ENCODE measurements at regions not wholly inside any gene's neighbourhood (a gene's known extent, or its start where the extent isn't known, plus 50 kb on each side); places are given as distances from the start of the nearest gene placed in this dataset.

DNA sequence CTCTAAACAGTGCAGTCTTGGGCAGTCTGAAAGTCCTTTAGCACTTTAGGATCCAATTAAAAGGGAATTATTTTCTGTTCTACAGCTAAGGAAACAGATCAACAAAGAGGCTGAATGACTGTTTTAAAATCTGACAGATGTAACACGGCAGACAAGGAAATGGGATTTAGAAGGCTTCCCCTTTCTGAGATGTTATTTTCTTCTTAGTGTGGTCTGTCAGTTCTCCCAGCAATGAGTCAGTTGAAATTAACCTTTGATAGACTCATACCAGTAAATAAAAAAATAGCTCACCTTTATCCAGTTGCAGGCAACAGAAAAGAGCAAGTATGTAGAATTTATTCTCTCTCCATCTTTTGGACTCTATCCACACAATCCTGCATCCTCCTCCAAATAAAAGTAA lies 98.1 kb downstream of the NEDD1 start:
- Histone ChIP-seq H3K27me3 (no peaks in the 10 kb centered on the region), H3K36me3 (no peaks in the 10 kb centered on the region), H3K9me3 (no peaks in the 10 kb centered on the region), H3K4me3 (no peak overlapping the region)
- DNase-seq = no peak

DNA sequence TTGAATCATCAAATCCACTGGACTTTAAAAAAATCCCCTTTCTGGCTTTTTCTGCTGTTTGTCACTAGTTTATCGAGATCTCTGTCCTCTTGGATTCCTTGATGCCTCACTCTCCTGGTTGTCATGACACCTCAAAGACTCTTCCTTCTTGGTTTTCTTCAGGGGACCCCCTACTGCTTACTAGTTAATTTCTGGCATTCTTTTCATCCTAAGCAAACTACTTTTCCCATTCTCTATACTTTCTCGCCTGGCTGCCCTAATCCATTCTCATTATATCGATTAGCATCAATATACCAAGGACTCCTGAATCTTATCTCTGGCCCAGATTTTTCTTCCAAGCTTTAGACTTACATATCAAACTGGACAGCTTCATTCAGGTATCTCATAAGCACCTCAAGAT lies 98.6 kb downstream of the NEDD1 start:
- DNase-seq = no peak
- Histone ChIP-seq H3K9me3 (no peaks in the 10 kb centered on the region), H3K4me3 (no peak overlapping the region), H3K36me3 (no peaks in the 10 kb centered on the region), H3K27me3 (no peaks in the 10 kb centered on the region)

DNA sequence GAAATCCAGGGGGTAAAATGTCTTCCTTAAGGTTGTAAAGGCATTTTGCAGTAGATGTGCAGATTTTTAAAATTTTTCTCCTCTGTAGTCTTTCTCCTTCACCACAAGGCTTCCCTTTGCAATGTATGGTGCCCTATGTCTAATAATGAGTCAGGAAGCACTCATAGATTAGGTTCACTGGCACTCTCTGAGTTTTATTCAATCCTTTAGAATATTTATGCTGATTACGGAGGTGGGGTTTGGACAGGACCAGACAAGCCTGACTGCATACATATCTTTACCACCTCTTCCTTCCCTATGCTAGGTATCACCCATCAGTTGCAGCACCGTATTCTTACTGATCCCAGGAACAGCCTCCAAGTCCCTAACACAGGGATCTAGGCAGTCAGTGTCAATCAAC lies 99.5 kb downstream of the NEDD1 start:
- no peaks in the 10 kb centered on the region for H3K36me3 ChIP-seq
- no peak overlapping the region for H3K4me3 ChIP-seq
- H3K9me3 ChIP-seq = no peaks in the 10 kb centered on the region
- H3K27me3 ChIP-seq = no peaks in the 10 kb centered on the region
- DNase-seq = no peak

DNA sequence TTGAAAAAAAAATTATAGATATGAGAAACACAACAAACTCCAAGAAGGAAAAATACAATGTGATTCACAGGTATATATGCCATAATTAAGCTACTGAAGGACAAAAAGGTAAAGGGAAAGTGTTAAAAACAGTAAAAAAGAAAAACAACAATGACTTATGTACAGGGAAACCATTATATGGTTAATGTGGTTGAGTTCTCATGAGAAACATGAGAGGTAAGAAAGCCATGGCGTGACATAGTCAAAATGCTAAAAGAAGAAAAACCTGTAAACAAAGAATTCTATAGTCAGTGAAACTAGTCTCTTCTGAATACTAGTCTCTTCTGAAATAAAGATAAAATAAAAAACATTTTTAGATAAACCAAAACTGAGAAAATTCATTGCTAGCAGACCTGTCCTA lies 109.1 kb downstream of the NEDD1 start:
- Histone ChIP-seq H3K4me3 (no peak overlapping the region), H3K9me3 (no peaks in the 10 kb centered on the region; the same call in 1 of the 2 replicates), H3K27me3 (peaks cover 5% of the 10 kb centered on the region; the same call in 1 of the 2 replicates), H3K36me3 (no peaks in the 10 kb centered on the region)
- DNase-seq = no peak

DNA sequence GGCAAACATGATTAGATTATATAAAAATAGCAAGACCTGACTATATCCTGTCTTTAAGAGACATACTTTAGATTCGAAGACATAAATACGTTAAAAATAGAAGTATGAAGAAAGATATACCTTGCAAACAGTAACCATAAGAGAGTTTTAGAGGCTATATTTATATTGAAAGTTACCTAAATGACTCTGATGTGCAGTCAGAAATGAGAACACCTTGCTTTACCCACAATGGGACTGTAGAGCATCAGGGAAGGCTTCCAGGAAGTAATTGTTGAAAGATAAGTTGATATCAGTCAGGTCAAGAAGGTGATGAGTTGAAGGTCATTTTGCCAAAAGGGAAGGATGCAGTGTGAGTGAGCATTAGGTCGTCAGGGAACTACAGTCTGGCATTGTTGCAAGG lies 110.2 kb downstream of the NEDD1 start:
- Histone ChIP-seq H3K4me3 (no peak overlapping the region), H3K36me3 (no peaks in the 10 kb centered on the region), H3K9me3 (no peaks in the 10 kb centered on the region; the same call in 1 of the 2 replicates), H3K27me3 (peaks cover 6% of the 10 kb centered on the region; the same call in 1 of the 2 replicates)
- no peak for DNase-seq

DNA sequence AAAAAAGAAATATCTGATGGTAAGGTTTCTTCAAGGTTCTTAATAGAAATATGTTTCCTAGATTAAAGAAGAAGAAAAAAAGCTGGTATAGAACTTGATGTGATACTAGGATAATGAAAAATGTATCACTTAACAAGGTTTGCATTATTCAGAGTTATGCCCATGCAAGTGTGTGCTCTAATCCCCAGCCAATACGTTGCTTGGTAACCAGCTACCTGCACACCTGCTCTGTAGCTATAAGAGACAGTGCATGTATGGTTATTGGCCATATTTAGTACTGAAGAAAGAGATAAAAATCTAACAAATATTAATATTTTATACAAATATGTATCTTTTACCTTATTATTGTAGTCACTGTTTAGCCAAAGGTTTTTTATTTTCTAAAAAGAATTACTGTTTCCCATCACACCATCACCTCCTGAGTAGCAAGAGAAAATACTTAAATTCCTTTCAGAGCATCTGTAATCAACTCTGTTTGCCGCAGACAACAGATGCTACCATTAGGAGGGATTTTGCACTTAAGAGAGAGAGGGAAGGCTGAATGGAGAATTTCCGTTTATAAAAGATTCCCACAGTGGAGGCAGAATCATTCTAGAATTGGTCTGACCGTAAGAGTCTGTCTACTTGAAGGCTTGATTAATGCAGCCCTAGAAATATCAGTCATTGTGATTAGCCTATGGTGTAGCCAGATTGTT lies 115.6 kb downstream of the NEDD1 start:
- Histone ChIP-seq H3K9me3 (no peaks in the 10 kb centered on the region), H3K27me3 (peaks cover 6% of the 10 kb centered on the region; the same call in 1 of the 2 replicates), H3K36me3 (no peaks in the 10 kb centered on the region), H3K4me3 (no peak overlapping the region)
- no peak for DNase-seq

DNA sequence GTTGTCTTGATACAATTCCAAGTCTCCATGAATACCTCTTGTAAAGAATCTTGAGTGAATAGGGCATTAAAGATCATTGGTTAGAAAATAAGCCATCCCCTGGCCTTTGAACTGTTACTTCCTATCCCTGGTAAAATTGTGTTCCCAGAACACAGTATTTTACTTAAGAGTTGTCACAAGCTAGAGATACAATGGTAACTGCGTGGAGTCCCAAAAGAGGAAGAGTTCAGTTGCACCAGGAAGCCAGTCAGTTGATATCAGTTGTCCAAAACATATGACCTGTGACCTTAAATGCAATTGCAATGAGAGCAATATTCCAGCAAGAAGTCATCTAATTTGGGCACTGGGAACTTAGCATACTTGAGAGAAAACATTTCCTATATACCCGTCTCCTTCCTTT lies 117.3 kb downstream of the NEDD1 start:
- Histone ChIP-seq H3K36me3 (no peaks in the 10 kb centered on the region), H3K27me3 (peaks cover 6% of the 10 kb centered on the region; the same call in 1 of the 2 replicates), H3K4me3 (no peak overlapping the region), H3K9me3 (no peaks in the 10 kb centered on the region)
- no peak for DNase-seq

DNA sequence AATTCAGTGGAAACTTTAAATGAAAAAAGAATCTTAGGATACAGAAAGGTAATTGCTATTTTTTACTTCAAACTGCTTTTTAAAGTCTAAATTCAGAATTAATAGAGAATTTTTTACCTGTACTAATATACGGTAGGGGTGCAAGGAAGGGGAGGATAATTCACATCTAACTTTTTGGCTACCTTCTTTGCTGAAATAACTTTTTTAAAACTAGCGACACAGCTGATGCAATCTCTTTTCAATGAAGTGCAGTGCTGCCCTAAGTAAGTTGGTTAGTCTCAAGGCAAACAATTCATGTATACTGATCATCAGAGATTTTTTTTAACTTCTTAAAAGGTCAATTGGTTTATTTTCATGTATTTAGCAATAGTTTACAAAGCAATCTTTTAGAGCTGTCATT lies 119.8 kb downstream of the NEDD1 start:
- H3K27me3 ChIP-seq = no peaks in the 10 kb centered on the region
- H3K9me3 ChIP-seq = no peaks in the 10 kb centered on the region
- H3K4me3 ChIP-seq = no peak overlapping the region
- no peak for DNase-seq
- no peaks in the 10 kb centered on the region for H3K36me3 ChIP-seq

DNA sequence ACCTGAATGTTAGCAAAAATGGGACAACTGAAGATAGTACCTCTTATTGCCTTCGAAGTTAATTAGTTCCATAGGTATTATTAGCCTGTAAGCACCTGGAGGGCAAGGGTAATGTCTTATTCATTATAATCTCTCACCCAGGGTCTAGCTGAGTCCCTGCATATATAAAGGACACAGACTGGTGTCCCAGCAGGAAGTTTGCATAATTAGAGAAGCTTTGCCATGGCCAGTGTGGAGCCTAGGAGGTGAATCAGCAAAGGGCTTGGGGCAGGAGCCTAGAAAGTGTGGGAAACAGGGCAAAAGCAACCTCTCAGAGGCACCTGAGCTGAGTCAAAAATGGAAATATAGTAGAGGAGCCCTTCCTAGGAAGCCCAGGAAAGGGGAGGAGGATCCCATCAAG lies 120.4 kb downstream of the NEDD1 start:
- no peak for DNase-seq
- H3K27me3 ChIP-seq = no peaks in the 10 kb centered on the region

DNA sequence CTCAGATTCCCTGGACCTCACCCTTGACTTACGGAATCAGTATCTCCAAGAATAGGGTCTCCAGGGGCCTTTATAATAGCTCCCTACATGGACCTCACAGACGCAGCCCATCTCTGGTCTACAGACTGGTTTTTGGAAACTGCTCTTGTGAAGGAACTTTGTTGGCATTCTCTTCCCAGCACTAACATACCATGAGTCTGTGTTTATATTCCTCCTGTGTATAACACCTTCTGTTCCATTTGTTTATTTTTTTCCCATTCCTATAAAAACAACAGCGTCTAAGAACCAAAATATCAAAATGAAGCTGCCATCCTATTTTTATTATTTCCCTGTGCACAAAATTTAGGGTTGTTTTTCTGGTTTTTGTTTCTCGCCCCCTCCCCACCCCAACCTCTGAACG lies 131.1 kb downstream of the NEDD1 start:
- no peak for DNase-seq
- H3K4me3 ChIP-seq = no peak overlapping the region
- H3K27me3 ChIP-seq = no peaks in the 10 kb centered on the region
- no peaks in the 10 kb centered on the region for H3K9me3 ChIP-seq
- no peaks in the 10 kb centered on the region for H3K36me3 ChIP-seq

More for the DNA sequence above, 120.4 kb downstream of the NEDD1 start:
- H3K36me3 ChIP-seq = no peaks in the 10 kb centered on the region
- no peaks in the 10 kb centered on the region for H3K9me3 ChIP-seq
- H3K4me3 ChIP-seq = no peak overlapping the region

DNA sequence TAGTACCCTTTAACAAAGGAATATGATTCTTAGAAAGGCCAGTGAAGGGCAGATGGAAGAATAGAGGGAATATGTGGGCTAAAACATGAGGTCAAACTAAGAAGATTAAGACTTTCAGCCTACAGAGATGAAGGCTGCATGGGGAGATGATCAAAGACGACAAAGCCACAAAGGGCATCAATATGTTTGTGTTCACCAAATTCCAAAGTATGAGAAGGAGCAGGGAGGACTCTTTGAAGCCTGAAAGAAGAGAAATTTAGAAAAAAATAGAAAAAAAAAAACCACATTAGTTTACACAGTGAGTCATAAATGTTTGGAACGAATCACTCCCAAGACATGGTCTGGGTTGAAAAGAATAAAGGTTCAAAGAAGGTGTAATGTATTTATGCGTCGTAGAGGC lies 131.8 kb downstream of the NEDD1 start:
- Histone ChIP-seq H3K27me3 (no peaks in the 10 kb centered on the region), H3K4me3 (no peak overlapping the region), H3K9me3 (no peaks in the 10 kb centered on the region), H3K36me3 (no peaks in the 10 kb centered on the region)
- DNase-seq = no peak

DNA sequence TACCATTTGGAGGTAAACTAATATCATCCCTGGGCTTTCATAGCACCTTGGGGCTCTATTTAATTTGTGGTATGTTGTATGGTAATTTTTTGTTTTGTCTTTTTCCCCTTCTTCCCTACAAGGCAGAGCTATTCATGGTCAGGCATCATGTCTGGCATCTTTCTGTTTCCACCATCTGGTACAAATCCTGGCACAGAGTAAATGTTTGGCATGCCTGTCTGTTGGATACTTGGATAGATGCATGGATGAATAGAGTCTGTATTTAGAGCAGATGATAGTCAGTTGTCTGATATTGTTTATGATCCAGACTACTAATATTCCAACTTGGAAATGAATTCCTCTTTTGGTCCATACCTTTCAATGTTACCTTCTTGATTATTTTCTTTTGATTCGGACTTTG lies 139.8 kb downstream of the NEDD1 start:
- no peaks in the 10 kb centered on the region for H3K9me3 ChIP-seq
- DNase-seq = no peak
- no peak overlapping the region for H3K4me3 ChIP-seq
- no peaks in the 10 kb centered on the region for H3K27me3 ChIP-seq
- H3K36me3 ChIP-seq = no peaks in the 10 kb centered on the region

DNA sequence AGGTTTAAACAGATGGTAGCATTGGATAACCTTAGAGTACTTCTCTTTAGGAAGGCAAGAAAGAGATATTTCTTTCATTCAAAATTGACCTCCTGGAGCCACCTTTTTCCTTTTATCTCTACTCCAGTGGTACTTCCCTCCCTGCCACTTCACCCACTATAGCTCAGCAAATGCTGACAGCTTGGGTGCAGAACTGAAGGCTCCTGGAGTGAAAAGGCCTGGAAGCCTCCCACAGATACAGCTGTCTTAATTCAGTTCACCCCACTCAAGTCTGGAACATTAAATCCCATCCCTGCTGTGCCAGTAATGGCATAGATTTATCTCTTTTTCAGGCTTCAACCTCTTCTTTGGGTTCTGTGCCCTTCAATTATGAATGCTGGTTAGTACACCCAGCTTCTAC lies 140.3 kb downstream of the NEDD1 start:
- no peak for DNase-seq
- Histone ChIP-seq H3K27me3 (no peaks in the 10 kb centered on the region), H3K4me3 (no peak overlapping the region), H3K36me3 (no peaks in the 10 kb centered on the region), H3K9me3 (no peaks in the 10 kb centered on the region)

DNA sequence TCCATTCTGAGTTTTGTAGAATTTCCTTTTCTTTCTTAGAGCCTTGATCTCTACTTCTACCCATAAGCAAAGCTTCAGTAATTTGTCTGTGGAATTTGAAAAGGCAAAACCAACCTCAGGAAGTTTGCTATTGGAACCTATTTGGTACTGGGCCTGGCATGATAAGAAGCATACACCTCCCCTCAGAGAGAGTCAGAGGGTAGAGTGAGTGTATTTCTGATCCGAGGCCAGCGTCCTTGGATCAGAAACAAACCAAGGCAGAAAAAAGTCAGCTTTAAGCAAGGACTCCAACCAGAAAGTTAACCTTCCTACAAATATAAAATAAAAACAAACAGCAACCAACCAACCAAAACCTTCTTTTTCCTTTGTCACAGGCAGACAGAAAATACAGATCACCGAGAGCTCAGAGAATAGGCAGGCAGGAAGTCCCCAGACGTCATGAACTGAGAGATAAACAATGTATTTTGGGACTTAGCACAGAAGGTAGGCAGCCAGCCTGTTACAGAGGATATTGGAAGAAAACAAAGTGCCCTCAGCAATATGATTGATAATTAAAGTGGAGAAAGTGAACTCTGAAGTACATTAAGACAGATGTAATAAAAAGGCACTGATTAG lies 141.5 kb downstream of the NEDD1 start:
- H3K4me3 ChIP-seq = no peak overlapping the region
- H3K27me3 ChIP-seq = no peaks in the 10 kb centered on the region
- H3K9me3 ChIP-seq = no peaks in the 10 kb centered on the region
- H3K36me3 ChIP-seq = no peaks in the 10 kb centered on the region
- no peak for DNase-seq

DNA sequence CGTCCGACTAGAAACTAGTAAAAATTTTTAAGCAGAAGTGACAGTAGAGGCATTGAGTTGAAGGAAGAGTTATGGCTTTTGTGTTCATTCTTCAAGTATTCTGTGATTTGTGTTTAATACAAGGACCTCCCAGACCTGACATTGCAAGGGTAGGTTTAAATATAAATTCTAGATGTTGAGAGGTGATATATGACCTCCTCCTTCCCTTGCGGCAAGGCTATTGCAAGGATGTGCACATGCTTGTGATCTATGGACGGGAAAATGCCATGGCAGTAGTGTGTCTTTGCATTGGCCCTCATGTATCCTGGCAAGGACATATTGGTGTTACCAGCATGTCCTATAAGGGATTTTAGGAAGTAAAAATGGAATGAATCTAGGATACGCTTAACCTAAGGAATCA lies 143.5 kb downstream of the NEDD1 start:
- H3K4me3 ChIP-seq = no peak overlapping the region
- H3K36me3 ChIP-seq = no peaks in the 10 kb centered on the region
- H3K9me3 ChIP-seq = no peaks in the 10 kb centered on the region
- no peaks in the 10 kb centered on the region for H3K27me3 ChIP-seq
- no peak for DNase-seq

DNA sequence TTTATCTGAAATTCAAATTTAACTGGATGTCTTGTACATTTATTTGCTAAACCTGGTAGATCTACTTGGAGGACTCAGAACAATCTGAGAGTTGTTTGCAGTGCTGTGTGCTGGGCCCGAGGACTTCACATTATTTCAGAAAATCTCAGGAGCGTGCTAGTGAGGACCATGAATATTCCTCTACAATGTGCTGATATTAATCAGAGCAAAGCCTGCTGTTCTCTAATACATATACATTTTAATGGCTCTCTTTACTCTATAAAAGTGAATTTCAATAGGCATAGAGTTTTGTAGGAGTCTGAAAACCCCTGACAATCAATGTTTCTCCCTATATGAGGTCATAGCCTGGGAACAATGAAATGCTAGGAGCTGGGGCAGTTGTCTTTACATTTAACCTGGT lies 144.3 kb downstream of the NEDD1 start:
- Histone ChIP-seq H3K4me3 (no peak overlapping the region), H3K9me3 (no peaks in the 10 kb centered on the region), H3K27me3 (no peaks in the 10 kb centered on the region), H3K36me3 (no peaks in the 10 kb centered on the region)
- DNase-seq = no peak

DNA sequence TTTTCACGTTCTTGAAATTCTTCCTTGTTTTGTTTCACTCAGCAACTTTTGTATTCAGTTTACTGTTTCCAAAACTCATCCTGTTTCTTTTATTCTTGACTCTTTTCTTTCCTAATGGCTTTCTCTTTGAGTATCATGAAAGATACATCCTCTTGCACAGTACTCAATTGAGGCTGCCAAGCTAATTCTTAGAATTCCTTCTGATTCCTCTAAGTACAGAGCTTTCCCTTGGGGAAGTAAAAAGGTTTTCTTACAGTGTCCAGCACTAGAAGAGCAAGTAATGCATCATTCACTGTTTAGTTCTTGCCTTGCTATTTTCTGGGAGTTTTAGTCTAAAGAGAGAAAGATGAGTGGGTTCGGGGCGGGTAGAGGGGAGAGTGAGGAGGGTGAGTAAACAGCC lies 154.1 kb downstream of the NEDD1 start:
- no peak for DNase-seq

DNA sequence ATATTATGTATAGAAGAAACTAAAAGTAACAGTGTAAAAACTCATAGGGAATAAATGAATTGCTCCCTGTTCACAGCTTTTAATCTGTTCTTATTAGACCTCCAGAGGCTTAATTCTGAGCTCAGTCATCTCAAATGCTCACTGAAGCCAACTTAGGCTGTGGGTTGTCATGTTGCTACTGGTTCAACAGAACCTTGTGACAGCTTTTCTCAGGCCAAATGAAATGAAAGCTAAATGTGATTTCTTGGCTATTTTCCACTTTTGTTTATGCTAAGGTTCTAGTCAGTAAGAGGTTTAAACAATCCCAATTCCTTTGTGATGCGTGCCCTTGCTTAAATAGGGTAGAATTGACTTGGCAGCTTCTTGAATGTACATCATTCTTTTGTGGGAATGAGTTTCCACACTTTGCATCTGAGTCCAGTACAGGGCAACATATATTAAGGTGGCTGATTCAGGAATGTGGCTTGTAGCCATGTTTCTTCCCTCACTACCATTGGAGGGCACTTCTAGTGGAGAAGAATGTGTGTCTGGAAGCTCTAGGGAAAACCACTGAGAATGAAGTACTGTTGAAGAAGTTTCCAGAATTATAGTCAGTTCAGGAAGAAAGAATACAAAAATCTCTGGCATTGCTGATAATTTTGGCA lies 156.4 kb downstream of the NEDD1 start:
- no peaks in the 10 kb centered on the region for H3K36me3 ChIP-seq
- DNase-seq = no peak
- no peaks in the 10 kb centered on the region for H3K9me3 ChIP-seq
- no peak overlapping the region for H3K4me3 ChIP-seq
- H3K27me3 ChIP-seq = no peaks in the 10 kb centered on the region

More for the DNA sequence above, 154.1 kb downstream of the NEDD1 start:
- no peak overlapping the region for H3K4me3 ChIP-seq
- no peaks in the 10 kb centered on the region for H3K9me3 ChIP-seq
- H3K36me3 ChIP-seq = no peaks in the 10 kb centered on the region
- H3K27me3 ChIP-seq = no peaks in the 10 kb centered on the region
